ENCODE measurements at regions not wholly inside any gene's neighbourhood (a gene's known extent, or its start where the extent isn't known, plus 50 kb on each side); places are given as distances from the start of the nearest gene placed in this dataset.

DNA sequence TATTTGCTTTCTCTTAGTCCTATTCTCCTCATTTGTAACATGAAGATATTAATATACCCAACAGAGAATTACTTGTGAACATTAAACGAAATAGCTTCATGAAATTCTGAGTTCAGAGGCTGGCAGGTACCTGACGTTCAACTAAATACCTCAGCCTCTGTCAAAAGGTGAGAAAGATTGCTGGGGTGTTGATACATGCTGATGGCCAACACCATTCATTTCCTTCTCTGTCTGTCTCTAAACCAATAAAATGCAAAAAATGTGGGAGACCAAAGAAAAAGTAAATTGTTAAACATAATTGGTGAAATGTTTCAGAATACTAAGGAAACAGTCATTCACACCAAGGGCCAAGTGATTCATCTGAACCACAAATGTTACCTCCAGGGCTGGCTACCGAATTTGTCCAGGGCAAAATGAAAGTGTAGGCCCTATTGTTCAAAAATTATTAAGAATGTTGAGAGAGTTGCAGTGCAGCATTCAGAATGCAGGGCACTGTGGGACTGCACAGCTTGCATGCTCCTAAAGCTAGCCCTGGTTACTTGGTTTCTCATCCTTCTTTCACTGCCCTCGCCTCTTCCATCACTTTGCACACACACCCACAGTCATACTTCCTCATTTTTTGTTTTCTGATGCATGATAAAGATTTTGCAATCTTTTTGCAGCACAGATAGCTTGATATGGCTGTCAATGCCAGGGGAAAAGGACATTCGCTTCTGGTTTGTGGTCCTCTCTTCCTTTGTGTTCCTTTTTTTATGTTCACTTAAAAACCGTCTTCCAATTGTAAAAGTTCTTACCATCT is 414.3 kb upstream of the NR5A2 start:
- TF ChIP-seq, protein P1, sequence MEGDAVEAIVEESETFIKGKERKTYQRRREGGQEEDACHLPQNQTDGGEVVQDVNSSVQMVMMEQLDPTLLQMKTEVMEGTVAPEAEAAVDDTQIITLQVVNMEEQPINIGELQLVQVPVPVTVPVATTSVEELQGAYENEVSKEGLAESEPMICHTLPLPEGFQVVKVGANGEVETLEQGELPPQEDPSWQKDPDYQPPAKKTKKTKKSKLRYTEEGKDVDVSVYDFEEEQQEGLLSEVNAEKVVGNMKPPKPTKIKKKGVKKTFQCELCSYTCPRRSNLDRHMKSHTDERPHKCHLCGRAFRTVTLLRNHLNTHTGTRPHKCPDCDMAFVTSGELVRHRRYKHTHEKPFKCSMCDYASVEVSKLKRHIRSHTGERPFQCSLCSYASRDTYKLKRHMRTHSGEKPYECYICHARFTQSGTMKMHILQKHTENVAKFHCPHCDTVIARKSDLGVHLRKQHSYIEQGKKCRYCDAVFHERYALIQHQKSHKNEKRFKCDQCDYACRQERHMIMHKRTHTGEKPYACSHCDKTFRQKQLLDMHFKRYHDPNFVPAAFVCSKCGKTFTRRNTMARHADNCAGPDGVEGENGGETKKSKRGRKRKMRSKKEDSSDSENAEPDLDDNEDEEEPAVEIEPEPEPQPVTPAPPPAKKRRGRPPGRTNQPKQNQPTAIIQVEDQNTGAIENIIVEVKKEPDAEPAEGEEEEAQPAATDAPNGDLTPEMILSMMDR (IDR thresholded peaks at IDR 0.05), result no peak
- no peak for TF ChIP-seq POLR2A (IDR thresholded peaks at IDR 0.05)
